ENCODE measurements at regions not wholly inside any gene's neighbourhood (a gene's known extent, or its start where the extent isn't known, plus 50 kb on each side); places are given as distances from the start of the nearest gene placed in this dataset.
"Not testable (repeated sequence)": the region's sequence is repeated elsewhere in the genome, so short reads cannot be mapped to it uniquely, and the experiment has no call there.

DNA sequence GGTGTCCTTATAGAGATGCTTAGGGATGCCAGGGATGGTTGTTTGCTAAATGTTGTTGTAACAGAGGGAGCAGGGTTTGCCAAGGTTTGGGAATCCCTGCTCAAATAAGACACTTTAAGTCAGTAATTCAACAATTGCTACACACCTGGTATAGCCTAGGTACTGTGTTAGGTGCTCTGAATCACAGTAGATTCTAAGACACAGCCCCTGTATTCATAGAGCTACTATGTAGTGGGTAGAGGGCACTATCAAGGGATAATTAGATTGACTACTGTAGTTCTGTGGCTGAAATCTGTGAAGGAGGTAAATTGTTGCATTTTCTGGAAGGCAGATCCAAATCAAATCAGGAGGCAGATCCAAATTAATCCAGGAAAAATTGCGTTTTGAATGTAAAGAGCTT, 149.2 kb downstream of the C12orf75 start:
- no peak for DNase-seq (ENCODE audit: low read depth in 4 of 4, low spot score in 3 of 4)

DNA sequence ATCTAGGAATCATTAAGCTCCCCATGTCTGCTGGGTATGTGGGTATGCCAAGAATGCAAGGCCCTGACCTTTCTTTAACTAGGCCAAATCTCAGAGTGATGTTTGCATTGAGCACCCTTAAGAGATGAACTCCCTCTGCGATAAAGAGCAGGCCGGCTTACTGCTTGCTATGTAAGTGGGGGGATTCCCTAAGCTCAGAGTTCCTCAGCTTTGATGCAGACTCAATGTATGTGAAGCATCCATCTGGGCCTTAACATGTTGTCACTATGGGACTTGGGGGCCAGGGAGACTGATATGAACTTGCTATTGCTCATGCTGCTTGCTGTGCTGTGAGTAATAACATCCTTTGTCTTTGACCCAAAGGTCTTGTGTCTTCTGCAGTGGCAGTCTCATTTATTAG, 149.7 kb downstream of the C12orf75 start:
- DNase-seq (ENCODE audit: low read depth in 4 of 4, low spot score in 3 of 4) = no peak

DNA sequence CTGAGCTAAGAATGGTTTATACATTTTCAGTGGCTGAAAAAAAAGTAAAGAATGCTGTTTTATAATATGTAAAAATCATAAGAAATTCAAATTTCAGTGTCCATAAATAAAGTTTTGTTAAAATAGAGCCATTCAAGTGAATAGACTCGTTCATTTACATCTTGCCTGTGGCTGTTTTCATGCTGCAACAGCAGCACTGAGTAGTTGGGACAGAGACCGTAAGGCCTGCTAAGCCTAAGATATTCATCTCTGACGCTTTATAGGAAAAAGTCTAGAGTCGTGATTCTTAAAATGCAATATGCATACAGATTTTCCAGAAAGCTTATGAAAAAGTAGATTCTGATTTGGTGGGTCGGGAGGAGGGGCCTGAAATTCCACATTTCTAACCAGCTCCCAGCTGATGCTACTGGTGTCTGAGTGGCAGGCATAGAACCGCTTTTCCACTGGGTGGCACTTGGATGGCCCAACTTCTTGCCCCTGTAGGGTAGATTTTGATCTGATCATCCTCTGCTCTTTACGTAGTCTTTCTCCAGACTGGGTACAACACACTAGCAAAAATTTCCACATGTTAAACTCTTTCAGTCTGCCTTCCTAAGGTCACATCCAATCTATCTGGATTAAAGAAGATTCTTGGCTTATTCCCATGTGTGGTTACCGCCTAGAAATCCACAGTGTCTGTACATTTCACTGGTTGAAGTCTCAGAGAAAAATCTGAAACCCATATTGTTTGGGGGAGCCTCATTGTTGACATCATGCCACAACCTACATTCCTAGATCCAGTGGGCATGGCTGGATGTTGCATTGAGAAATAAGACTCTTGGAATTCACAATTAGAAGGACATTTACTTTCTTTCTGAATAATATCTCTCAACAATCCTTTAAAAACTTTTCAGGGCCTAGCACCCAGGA, 151.2 kb downstream of the C12orf75 start:
- DNase-seq (ENCODE audit: low read depth in 4 of 4, low spot score in 3 of 4) = no peak

DNA sequence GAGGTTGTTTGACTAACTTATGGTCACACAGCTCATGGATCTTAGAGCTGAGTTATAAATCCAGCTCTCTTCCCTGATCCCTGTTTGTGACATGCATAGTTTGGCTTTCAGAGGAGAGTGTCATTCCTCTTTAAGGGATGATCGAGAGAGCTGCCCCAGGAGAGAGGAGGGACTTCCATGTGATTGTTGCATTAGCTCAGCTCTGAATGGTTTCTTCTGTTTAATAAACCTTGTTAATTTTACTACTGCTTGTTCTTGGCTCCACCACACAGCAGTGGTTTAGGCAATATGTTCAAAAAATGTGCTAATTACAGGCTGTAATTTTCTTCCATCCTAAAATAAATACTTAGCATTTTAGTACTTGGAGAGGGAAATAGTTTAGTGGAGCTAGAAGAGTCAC, 152.5 kb downstream of the C12orf75 start:
- DNase-seq (ENCODE audit: low read depth in 4 of 4, low spot score in 3 of 4) = no peak

DNA sequence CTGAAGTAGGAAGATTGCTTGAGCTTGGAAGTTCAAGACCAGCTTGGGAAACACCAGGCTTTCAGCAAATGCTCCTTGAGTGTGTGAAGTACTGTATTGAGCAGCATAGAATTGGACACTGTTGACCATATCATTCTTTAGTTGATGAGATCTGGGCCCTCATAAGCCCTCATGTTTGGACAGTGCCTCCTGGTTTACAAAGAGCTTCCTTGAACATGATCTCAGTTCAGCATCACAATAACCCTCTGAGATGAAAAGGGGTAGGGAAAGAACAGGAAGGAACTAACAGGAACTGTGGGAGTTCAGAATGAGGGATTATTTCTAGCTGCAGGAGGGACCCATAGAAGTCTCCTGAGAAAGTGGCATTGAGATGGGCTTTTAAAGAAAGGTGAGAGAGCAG, 153.2 kb downstream of the C12orf75 start:
- no peak for DNase-seq (ENCODE audit: low read depth in 4 of 4, low spot score in 3 of 4)

DNA sequence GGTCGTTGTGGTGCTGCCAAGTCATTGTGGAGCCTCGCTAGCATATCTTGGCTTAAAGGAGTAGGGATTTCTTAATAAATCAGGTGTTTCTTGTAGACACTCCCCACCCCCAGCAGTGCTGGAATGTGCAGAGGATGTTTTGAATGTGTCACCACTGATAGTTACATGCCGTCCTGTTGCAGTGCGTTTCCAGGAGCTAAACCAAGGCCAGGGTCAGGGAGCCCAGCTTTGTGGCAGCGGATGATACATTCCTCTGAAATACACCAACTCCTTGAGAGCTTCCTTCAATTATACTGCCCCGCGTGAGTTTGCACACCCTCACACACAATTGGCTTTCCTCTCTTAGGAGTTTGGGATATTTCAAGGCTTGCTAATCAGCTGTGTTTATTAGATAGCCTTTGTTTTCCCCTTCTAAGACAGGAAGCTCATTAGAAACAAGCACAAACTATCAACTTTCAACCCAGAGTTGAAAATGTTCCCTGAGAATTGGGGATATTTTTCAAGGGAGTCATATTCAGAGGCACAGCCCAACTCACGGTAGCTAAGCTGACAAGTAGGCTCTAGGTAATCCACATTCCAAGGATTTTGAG, 154.9 kb downstream of the C12orf75 start:
- DNase-seq (ENCODE audit: low read depth in 4 of 4, low spot score in 3 of 4) = no peak

DNA sequence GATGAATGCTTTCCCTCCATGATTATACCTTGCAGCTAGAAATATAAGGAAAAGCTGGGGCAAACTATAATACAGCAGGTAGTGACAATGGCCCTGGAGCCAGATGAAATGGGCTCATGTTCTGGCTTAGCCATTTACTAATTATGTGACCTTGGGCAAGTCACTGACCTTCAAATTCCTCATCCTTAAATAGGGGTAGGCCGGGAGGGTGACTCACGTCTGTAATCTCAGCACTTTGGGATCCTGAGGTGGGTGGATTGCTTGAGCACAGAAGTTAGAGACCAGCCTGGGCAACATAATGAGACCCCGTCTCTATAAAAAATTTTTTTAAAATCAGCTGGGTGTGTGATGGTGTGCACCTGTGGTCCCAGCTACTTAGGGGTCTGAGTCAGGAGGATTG, 155.4 kb downstream of the C12orf75 start:
- DNase-seq (ENCODE audit: low read depth in 4 of 4, low spot score in 3 of 4) = no peak

DNA sequence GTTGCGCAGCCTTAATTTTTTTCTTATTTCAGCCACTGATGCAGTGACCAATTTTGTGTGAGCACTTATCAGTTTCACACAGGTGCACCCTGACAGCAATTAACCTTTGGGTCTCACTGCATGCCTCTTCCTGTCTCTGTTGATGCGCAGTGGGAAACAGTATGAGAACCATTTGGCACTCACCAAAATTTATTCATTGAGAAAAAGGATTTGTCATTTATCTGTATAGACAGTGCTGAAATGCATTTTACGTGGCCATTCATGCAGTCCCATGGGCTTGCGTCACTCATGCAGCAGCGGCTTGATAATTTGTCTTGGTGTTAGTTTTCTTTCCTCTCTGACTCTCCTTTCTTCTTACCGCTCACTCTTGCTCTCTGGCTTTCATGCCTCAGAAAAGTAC, 157.5 kb downstream of the C12orf75 start:
- no peak for DNase-seq (ENCODE audit: low read depth in 4 of 4, low spot score in 3 of 4)

DNA sequence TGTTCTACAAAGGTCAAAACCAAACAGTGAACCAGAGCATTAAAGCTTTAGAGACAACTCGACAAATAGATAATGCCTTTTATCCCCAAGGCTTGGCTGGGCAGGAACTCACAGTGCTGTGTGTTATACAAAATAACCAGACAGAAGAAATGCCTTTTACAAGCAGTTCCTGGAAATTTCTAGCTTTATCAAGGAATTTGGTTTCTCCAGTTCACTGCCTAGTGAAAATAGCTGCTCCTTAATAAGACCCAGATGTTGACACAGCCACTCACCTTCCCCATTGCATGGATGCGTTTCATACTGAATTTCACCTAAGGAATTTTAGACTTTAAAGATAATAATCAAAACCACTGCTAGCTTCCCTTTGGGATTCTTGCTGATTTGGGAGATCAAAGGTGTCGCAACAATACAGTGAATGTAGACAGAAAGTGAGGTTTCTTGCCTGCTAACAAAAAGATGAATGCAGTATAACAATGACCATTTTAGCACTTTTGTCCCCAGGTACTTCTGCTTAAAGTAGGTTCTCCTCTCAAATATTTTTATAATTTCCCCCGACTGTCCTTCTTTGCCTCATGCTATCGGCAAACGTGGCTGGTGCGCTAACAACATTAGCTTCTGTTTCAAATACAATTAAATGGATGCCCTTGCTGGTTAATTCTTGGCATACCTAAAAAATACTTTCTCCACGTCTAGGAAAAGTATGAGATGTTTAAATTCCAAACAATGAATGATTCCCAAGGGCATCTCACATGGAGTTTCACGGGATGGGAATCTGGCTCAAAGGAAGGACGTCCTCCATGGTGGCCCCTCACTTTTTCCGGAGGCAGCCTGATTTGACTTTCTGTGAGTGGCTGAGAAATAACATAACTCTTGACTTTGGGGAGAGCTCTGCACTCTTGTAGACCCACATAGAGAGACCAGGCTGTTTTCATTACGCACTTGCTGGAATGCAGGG, 162.4 kb downstream of the C12orf75 start:
- DNase-seq (ENCODE audit: low read depth in 4 of 4, low spot score in 3 of 4) = no peak

DNA sequence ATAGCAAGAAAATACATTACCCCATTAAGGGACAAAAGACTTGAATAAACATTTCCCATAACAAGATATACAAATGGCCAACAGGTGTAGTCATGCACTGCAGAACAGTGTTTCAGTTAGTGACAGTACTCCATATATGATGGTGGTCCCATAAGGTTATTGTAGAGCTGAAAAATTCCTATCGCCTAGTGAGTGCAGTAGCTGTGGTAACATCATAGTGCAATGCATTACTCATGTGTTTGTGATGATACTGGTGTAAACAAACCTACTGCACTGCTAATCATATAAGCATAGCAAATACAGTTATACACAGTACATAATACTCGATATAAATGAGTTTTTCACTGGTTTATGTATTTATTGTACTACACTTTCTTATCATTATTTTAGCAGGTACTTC, 168.7 kb downstream of the C12orf75 start:
- no peak for DNase-seq (ENCODE audit: low read depth in 4 of 4, low spot score in 3 of 4)

DNA sequence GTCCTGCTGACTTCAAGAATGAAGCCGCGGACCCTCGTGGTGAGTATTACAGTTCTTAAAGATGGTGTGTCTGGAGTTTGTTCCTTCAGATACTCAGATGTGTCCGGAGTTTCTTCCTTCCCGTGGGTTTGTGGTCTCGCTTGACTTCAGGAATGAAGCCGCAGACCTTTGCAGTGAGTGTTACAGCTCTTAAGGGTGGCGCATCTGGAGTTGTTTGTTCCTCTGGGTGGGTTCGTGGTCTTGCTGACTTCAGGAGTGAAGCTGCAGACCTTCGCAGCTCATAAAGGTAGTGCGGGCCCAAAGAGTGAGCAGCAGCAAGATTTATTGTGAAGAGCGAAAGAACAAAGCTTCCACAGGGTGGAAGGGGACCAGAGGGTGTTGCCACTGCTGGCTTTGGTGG, 170.2 kb downstream of the C12orf75 start:
- not testable (repeated sequence) for DNase-seq (ENCODE audit: low read depth in 4 of 4, low spot score in 3 of 4)

DNA sequence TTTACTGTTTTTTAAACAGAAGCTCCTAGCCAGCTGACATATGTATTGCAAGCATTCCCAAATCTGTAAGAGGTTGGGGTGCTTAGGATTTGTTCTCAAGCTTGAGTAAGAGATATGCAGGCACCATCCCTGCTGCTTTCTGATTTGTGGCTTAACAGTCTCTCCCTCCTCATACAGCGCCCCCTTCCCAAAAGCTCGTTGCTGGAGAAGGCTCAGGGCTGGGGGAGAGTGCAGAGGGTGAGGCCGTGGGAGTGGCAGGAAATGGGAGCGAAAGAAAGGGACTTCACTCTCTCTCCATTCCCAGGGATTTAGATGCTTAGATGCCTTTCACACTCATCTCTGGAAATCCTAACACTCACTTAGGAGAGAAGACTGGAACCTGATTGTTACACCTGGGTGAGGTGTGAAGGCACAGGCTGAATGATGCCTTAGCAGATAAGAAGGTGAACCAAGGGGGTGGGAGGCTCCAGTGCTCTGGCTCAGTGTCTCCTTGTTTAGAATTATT, 172.0 kb downstream of the C12orf75 start:
- no peak for DNase-seq (ENCODE audit: low read depth in 4 of 4, low spot score in 3 of 4)

DNA sequence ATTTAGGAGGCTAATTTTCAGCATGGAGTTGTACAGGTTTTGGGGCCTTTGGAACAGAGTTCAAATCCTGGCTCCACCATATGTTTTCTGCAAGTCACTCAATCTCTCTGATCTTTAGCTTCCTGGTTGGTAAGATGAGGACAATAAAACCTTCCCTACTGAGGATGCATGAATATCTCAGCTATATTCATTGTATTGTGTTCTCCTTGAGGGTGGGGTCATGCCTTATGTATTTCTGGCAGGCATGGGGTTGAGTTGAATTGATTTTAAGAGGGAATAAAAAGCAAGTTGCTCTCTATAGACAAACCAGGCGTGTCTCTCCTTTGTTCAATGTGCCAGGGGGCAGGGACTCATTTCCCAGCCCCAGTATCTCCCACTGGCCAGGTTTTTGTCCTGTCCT, 173.1 kb downstream of the C12orf75 start:
- DNase-seq (ENCODE audit: low read depth in 4 of 4, low spot score in 3 of 4) = no peak

DNA sequence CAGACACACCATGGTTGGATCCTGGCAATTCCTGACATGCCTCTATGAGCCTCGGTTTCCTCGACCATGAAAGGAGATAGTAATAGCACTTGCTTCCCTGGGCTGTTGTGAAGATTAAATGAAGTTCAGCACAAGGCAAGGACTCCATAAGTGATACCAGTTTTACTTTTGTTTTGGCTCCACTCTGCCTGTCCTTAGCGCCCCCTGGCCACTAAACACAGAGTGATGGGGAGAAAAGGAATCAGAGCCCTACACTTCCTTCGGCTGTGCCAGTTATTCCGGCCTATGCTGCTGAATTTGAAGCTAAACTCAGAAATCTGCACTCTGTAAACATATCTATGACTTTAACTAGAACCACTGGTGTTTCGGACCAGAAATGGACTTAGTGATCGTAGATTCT, 173.8 kb downstream of the C12orf75 start:
- no peak for DNase-seq (ENCODE audit: low read depth in 4 of 4, low spot score in 3 of 4)

DNA sequence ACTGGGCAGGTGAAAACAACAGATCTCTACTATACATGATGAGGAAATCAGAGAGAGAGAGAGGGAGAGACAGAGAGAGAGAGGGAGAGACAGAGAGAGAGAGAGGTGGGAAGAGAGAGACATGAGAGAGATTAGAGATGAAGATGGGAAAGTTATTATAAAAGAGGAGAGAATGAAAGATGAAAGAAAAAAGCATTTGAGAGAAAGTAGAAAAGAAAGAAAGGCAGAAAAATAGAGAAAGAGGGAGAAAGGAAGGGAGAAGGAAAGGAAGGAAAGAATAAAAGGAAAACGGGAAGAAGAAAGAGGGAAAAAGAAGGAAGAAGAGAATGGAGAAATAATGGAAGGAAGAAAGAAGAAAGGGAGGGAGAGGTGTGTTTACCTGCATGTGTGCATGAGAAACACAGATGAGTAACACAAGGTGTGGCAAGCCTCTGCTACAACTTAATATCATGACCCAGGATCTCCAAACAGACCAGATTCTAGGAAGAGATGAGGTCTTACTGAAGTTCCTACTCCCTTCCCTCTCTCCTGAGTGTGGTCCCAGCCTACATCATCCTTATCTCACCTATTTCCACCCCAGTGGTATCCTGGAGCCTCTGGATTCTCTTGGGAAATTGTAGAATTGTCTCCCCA, 176.3 kb downstream of the C12orf75 start:
- no peak for DNase-seq (ENCODE audit: low read depth in 4 of 4, low spot score in 3 of 4)

DNA sequence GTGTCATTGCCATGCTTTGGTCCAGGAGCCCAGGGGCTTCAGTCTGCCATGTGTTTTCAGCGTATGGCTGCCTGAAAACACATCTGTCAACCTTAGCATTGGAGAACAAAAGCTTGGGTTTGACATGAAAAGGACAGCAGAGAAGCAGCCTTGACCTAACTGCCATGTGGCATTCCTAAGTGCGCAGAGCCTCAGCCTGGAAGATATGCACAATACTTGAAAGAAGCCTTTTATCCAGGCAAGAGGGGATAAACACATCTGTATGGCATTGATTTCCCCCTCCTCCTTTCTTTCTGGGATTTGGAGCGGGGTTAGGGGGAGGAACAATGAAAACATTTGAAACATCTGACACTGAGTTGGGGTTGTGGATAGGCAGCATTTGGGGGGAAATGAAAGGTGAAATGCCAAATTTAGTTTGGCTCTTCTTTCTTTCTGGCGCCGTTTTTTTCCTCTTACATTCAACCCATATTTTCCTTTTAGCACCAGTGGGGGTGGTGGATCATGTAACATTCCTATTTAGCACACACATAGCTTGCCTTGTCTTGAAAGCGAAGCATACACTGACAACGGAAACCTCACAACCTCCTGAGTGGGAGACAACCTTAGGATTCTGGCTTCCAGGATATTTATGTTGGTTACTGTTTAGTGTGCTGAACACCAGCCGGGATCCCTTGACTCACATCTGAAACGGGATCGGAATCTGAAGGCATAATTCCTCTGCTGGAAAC, 177.0 kb downstream of the C12orf75 start:
- DNase-seq (ENCODE audit: low read depth in 4 of 4, low spot score in 3 of 4) = no peak

DNA sequence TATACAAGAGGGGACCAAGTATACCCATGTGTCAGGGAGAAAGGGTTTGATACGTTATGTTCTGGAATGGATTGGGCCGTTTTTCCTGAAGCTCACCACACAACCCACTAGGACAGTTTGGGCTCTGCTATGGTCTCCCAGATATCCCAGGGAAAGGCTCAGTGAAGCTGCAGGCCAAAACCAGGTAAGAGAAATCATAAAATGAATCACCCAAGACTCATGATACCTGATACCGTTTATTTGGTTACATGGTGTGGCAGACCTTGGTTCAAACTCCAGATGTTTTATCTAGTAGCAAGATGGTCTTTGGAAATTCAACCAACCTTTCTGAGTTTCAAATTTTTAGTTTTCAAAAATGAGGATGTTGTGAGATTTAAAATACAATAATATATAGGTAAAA, 177.6 kb downstream of the C12orf75 start:
- no peak for DNase-seq (ENCODE audit: low read depth in 4 of 4, low spot score in 3 of 4)

DNA sequence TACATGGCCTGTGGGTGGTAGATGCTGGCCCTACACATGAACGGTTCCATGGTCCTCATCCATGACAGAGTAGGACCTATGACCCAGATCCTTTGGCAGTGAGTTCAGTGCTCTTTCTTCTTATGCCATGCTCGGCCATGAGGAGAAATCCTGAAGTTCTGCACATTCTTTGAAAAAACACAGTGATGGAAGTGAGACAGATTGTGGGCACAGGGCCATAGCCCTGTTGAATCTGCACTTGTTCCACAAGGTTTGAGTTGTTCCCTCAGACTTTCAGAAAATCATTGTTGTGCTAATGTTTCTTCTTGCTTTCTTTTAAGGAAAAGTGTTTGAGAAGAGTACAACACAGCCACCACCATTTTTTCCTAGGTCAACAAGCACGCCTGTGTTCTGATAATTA, 180.0 kb downstream of the C12orf75 start:
- DNase-seq (ENCODE audit: low read depth in 4 of 4, low spot score in 3 of 4) = no peak

DNA sequence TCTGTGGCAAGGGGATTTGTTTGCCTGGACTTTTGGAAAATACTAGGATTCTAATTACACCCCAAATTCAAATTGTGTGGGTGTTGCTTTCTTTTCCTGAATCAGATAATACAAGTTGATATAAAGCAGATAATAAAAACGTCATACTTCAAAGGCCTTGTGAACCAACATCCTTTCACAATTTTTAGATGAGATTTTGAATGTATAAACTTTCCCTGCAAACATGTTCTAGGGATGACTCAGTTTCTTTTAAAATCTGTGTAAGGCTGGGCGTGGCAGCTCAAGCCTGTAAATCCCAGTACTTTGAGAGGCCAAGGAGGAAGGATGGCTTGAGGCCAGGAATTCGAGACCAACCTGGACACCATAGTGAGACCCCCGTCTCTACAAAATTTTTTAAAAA, 182.4 kb downstream of the C12orf75 start:
- DNase-seq (ENCODE audit: low read depth in 4 of 4, low spot score in 3 of 4) = not testable (repeated sequence)
